HG02763 (cell line): ENCODE measurements at regions not wholly inside any gene's neighbourhood (a gene's known extent, or its start where the extent isn't known, plus 50 kb on each side); places are given as distances from the start of the nearest gene placed in this dataset.
"Not testable (repeated sequence)": the region's sequence is repeated elsewhere in the genome, so short reads cannot be mapped to it uniquely, and the experiment has no call there.

ENCODE experiments used
- ATAC-seq: cut with Tn5 transposase; IDR thresholded peaks from one replicate; pipeline ENCODE4 v1.9.1; 2021; ENCODE audit warnings: mild to moderate bottlenecking, moderate library complexity; ENCODE audit not compliant: unreplicated experiment

- ATAC-seq, result no peak
Observed at GRCh38 chr14:89469210-89470198, 52.5 kb upstream of the FOXN3 start.

GRCh38 chr14:89468566-89468965 is 51.5 kb upstream of the FOXN3 start:
- ATAC-seq, result no peak

GRCh38 chr14:89468030-89468429 is 51.0 kb upstream of the FOXN3 start:
- ATAC-seq, result not testable (repeated sequence)

GRCh38 chr14:89466944-89467343 is 49.9 kb upstream of the FOXN3 start:
- no peak for ATAC-seq
